HG03457 (cell line): ENCODE measurements at regions not wholly inside any gene's neighbourhood (a gene's known extent, or its start where the extent isn't known, plus 50 kb on each side); places are given as distances from the start of the nearest gene placed in this dataset.
"Not testable (repeated sequence)": the region's sequence is repeated elsewhere in the genome, so short reads cannot be mapped to it uniquely, and the experiment has no call there.

Experiments used
- ATAC-seq: cut with Tn5 transposase; IDR thresholded peaks from one replicate; pipeline ENCODE4 v1.9.1; 2021; ENCODE audit warnings: moderate number of reproducible peaks; ENCODE audit not compliant: unreplicated experiment

- ATAC-seq = no peak
Measured at GRCh38 chr10:56585447-56586171, 224.6 kb upstream of the ZWINT start.

- no peak for ATAC-seq
Measured at GRCh38 chr10:56583316-56583715, 222.3 kb upstream of the ZWINT start.

DNA sequence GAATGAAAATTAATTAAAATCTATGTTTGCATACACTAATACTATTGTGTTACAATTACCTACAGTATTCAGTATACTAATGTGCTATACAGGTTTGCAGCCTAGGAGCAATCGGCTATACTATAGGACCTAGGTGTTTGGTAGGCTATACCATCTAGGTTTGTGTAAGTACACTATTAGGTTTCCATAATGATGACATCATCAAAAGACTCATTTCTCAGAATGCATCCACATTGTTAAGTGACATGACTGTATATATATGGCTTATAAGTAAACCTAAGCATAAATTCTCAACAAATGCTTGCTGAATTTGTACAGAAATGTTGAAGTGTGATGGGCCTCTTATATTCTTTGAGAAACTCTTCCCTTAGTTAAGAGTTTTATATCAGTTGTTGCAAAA, 206.5 kb upstream of the ZWINT start:
- no peak for ATAC-seq

- ATAC-seq = no peak
Measured at GRCh38 chr10:56561336-56561735, 200.3 kb upstream of the ZWINT start.

- no peak for ATAC-seq
Measured at GRCh38 chr10:56551037-56551436, 190.0 kb upstream of the ZWINT start.

DNA sequence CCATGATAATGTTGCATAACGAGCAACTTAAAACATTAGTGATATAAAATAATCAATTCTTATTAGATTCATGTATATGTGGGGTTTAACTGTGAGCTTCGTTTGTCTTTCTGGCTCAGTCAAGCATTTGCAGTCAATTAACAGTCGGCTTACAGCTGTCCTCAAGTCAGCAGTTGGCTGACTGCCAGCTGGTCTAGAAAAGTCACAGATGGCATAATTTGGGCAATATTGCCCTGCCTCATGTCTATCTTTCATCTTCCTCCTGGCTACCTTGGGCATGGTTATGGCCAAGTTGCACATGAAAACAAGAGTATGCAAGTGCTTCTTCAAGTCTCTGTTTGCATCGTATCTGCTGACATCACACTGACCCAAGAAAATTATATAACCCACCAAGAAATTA, 186.1 kb upstream of the ZWINT start:
- no peak for ATAC-seq

DNA sequence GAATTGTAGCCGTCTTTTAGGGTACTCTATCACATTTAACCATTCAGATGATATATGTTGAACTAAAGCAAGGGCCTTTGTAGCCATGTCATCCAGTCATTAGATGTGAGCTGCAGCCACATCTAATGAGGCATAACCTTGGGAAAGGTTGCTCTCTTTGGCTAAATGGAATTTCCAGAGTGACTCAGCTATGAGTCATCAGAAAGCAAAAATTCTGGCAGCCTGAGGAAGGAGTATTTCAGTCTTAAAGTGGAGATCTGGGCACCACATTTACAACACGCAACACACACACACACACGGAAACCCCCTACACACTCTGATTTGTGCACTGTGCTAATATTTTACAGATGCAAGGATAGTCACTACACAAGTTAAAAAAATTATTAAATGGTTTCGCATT, 176.9 kb upstream of the ZWINT start:
- no peak for ATAC-seq

GRCh38 chr10:56522166-56522565, 161.1 kb upstream of the ZWINT start:
- ATAC-seq = no peak

DNA sequence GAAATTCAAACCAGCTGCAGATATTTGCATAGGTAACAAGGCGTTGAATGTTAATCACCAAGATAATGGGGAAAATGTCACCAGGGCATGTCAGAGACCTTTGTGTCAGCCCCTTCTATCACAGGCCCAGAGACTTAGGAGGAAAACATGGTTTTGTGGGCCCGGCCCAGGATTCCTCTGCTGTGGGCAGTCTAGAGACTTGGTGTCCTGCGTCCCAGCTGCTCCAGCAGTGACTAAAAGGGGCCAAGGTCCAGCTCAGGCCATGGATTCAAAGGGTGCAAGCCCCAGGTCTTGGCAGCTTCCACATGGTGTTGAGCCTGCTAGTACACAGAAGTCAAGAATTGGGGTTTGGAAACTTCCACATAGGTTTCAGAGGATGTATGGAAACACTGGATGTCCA, 147.5 kb upstream of the ZWINT start:
- ATAC-seq = no peak

DNA sequence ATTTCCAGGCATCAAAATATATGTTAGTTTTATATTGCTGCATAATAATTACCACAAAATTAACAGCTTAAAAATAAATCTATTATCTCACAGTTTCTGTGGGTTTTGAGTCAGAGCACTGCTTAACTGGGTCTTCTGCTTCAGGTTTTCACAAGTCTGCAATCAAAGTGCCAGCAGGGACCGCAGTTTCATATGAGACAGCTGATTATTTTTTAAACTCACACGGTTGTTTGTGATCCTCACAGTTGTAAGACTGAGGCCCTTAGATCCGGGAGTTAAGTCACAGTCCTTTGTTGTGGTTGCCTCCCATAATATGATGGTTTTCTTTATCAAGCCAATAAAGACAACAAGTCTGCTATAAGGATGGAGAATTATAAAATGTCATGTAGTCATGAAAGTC, 146.0 kb upstream of the ZWINT start:
- ATAC-seq = no peak

DNA sequence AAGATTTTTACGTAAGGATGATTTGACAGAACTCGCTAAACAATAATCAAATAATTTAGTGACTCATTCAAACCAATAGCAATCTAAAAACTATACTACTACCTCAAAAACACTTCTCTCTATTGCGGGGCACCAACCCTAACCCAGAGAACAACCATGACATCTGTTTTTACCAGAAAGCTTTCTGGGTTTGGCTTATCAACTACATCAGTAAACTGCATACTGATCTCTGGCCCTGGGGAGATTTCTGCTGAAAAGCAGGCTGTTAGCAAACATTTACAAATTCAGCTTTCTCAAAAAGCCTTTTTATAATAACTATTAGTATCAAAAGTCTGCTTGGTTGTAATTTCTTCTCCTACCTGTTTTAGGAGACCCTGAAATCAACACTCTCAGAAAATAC, 144.5 kb upstream of the ZWINT start:
- ATAC-seq = no peak

- ATAC-seq = no peak
Measured at GRCh38 chr10:56496186-56496486, 135.1 kb upstream of the ZWINT start.

DNA sequence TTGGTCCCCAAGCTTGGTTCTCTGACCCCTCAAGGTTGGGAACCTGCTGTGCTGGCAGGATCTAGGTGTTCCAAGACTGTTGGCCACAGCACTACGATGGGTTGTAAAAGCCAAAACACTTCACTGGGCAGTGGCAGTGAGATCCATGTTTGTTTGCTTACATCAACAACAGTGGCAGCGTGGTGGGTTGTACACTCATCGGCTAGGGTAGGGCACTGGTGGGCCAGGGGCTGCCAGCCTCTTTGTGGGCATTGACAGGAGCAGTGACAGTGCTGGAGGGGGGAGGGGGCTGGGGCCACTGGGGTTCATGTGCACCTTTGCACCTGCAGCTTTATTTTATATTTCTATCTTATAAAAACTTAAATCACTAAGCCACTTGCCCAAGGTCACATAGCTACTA, 126.7 kb upstream of the ZWINT start:
- ATAC-seq = no peak

DNA sequence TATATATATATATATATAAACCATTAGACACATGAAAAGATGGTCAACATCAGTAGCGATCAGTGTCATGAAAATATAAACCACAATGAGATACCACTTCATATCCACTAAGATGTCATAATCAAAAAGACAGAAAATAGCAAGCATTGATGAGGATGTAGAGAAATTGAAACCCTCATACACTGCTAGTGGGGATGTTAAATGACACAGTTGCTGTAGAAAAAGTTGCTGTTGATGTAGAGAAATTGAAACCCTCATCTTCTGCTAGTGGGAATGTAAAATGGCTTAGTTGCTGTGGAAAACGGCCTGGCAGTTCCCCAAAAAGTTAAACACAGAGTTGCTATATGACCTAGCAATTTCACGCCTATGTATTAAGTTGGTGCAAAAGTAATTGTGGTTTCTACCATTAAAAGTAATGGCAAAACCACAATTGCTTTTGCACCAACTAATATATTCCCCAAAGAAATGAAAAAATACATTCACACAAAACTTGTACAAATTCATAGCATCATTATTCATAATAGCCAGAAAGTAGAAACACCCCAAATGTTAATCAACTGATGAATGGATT, 120.5 kb upstream of the ZWINT start:
- ATAC-seq = no peak

GRCh38 chr10:56472978-56473377, 111.9 kb upstream of the ZWINT start:
- no peak for ATAC-seq

DNA sequence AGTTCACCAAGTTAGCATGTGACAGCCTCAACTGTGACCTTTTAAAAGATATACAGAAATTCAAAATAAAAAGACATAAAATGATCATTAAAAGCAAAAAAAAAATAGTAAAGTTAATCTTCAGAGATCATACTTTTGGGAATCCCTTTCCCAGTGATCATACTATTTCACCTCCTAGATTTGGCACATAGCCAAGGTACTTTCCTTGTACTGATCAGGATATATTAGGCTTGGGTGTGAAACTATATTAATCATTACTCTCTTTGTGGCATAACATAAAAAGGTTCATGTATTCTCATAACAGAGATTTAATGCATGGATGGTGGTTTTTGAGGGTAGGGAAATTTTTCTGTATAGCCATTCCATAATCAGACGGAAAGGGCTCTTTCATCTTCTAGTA, 109.6 kb upstream of the ZWINT start:
- ATAC-seq = no peak

GRCh38 chr10:56469482-56469881, 108.4 kb upstream of the ZWINT start:
- ATAC-seq = no peak

DNA sequence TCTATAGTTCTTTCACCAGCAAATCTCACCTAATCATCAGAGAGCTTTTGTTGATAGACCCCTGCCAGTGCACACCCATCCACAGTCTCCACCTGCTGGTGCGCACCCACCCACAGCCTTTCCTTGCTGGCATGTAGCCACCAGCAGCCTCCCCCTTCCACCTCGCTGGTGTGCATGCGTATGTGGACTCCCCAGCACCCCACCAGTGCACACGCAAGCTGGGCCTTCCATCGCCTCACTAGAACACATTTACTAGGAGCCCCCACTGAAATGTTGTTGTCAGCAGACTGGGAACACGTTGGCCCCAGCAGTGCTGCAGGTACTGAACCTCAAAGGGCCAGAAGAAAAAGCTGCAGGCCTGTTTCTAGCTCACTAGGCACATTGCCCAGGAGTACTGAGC, 104.9 kb upstream of the ZWINT start:
- ATAC-seq = no peak

GRCh38 chr10:56449770-56450169, 88.7 kb upstream of the ZWINT start:
- ATAC-seq = no peak

DNA sequence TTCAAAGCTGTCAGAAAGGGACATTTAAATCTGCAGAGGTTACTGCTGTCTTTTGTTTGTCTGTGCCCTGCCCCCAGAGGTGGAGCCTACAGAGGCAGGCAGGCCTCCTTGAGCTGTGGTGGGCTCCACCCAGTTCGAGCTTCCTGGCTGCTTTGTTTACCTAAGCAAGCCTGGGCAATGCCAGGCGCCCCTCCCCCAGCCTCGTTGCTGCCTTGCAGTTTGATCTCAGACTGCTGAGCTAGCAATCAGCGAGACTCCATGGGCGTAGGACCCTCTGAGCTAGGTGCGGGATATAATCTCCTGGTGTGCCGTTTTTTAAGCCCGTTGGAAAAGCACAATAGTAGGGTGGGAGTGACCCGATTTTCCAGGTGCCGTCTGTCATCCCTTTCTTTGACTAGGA, 86.6 kb upstream of the ZWINT start:
- not testable (repeated sequence) for ATAC-seq

DNA sequence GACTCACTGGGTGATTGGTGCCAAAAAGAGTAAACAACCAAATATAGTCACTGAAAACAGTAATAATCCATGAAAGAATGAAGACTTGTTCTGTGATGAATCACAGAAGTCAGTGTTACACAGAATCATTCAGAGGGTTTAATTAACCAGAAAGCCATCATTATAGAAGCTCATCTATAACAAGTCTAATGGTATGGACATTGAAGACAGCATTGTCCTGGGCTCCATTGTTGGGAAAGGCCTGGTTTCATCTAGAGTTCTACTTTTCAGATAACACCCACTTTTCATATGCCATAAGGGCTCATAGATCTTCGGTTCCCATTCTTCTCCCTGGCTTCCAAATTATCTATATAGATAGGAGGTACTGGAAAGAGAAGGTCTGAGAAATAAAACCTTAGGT, 80.3 kb upstream of the ZWINT start:
- ATAC-seq = not testable (repeated sequence)
